ENCODE measurements at regions not wholly inside any gene's neighbourhood (a gene's known extent, or its start where the extent isn't known, plus 50 kb on each side); places are given as distances from the start of the nearest gene placed in this dataset.

DNA sequence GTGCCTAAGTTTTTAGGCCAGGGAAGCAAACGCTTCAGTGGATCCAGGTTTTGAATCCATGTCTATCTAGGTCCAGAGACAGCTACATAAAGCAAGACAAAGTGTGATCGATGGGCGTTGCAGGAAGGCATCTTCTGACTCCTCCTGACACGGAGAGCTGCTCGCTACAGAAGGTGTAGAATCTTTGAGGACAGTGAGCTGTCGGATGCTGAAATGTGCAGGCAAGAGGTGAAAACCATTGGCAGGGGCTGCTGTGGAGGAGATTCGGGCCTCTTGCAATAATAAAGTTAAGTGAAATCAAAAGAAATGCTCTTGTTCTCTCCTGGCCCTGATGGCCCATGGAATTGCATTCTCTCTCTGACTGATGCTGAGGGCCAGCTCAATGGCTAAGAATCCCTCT, 336.2 kb downstream of the CYRIA start:
- TF ChIP-seq CTCF (IDR thresholded peaks at IDR 0.05; ENCODE audit: low read length): no peak
- TF ChIP-seq EZH2 (IDR thresholded peaks at IDR 0.05; ENCODE audit: borderline replicate concordance, low read length): no peak
